ENCODE measurements at regions not wholly inside any gene's neighbourhood (a gene's known extent, or its start where the extent isn't known, plus 50 kb on each side); places are given as distances from the start of the nearest gene placed in this dataset.

DNA sequence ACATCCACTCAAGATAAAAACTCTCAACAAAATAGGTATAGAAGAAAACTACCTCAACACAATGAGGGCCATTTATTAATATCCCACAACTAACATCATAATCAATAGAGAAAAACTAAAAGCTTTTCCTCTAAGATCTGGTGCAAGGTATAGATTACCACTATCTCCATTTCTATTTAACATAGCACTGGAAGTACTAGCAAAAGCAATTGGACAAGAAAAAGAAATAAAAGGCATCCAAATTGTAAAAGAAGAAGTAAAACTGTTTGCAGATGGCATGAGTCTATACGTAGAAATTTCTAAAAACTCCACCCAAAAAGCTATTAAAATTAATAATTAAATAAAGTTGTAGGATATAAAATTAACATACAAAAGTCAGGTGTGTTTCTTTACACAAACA lies 230.8 kb upstream of the PRSS16 start:
- TF ChIP-seq EP300 (IDR thresholded peaks at IDR 0.05; ENCODE audit: low read depth) (no peak), CTCF (IDR thresholded peaks at IDR 0.05) (no peak), POLR2AphosphoS5 (IDR thresholded peaks at IDR 0.05) (no peak), POLR2A (IDR thresholded peaks at IDR 0.05) (no peak)

Data from transverse colon (tissue), 4 donors.